ENCODE measurements at regions not wholly inside any gene's neighbourhood (a gene's known extent, or its start where the extent isn't known, plus 50 kb on each side); places are given as distances from the start of the nearest gene placed in this dataset.
"Not testable (repeated sequence)": the region's sequence is repeated elsewhere in the genome, so short reads cannot be mapped to it uniquely, and the experiment has no call there.

GRCh38 chr14:43260056-43260455 lies 1247.0 kb downstream of the FSCB start:
- ATAC-seq (no peak), DNase-seq (ENCODE audit: low spot score in 2 of 2) (no peak)
- Mint-ChIP-seq H3K9me3 (peaks cover 13 to 17% of the 10 kb centered on the region in 2 donors), H3K27ac (no peak overlapping the region), H3K36me3 (peaks cover 6 to 11% of the 10 kb centered on the region in 2 donors)

- H3K27ac Mint-ChIP-seq, result no peak overlapping the region
- H3K36me3 Mint-ChIP-seq, result peaks cover 6 to 11% of the 10 kb centered on the region in 2 donors
- peaks cover 16 to 17% of the 10 kb centered on the region in 2 donors for H3K9me3 Mint-ChIP-seq
- DNase-seq (ENCODE audit: low spot score in 2 of 2), result no peak
- no peak for ATAC-seq
These were observed 1248.7 kb downstream of the FSCB start for GRCh38 chr14:43258396-43258795.

DNA sequence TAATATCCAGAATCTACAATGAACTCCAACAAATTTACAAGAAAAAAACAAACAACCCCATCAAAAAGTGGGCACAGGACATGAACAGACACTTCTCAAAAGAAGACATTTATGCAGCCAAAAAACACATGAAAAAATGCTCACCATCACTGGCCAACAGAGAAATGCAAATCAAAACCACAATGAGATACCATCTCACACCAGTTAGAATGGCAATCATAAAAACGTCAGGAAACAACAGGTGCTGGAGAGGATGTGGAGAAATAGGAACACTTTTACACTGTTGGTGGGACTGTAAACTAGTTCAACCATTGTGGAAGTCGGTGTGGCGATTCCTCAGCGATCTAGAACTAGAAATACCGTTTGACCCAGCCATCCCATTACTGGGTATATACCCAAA lies 1250.1 kb downstream of the FSCB start:
- not testable (repeated sequence) for DNase-seq (ENCODE audit: low spot score in 2 of 2); ATAC-seq; H3K27ac Mint-ChIP-seq; H3K36me3 Mint-ChIP-seq
- H3K9me3 Mint-ChIP-seq, result peaks cover 12 to 17% of the 10 kb centered on the region in 2 donors

DNA sequence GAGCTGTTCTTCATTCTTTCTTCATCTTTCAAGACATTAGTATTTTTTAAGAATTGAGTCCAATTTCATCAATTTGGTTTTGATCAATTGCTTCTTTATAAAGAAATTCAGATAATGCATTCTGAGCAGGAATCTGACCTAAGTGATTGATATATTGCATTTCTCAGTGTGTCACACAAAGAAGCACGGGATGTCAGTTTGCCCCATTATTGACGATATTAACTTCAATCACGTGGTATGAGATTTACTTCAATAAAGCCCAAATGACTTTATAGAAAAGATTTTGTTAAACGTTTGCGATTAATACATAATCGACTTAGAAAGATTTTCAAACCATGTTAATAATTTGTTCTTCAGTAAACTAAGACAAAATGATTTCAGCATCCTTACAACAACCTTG lies 1254.2 kb downstream of the FSCB start:
- H3K9me3 Mint-ChIP-seq, result peaks cover 8 to 9% of the 10 kb centered on the region in 2 donors
- DNase-seq (ENCODE audit: low spot score in 2 of 2) (no peak), ATAC-seq (no peak)
- no peak overlapping the region for H3K27ac Mint-ChIP-seq
- H3K36me3 Mint-ChIP-seq, result no peaks in the 10 kb centered on the region

DNA sequence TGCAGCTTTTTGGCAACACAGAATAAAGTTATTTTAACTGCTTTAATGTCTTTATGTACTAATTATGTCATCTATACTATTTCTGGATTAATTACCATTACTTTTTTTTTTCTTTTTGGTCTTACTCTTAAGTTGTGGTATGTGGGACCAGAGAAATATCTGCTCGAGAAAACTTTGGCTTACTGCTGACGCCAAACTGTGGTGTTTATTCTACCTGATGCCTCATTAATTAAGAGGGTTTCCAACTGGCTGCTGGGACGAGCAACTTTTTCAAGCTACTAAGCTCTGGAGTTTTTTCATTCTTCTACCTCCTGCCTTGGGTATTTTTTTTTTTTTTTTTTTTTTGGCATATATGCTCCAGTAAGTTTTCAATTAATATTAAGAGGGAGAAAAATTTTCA lies 1257.5 kb downstream of the FSCB start:
- ATAC-seq (no peak), DNase-seq (ENCODE audit: low spot score in 2 of 2) (no peak)
- H3K36me3 Mint-ChIP-seq, result peaks cover 0 to 6% of the 10 kb centered on the region in 2 donors
- no peak overlapping the region for H3K27ac Mint-ChIP-seq
- peaks cover 15 to 16% of the 10 kb centered on the region in 2 donors for H3K9me3 Mint-ChIP-seq

- ATAC-seq (no peak), DNase-seq (ENCODE audit: low spot score in 2 of 2) (no peak)
- no peak overlapping the region for H3K27ac Mint-ChIP-seq
- H3K36me3 Mint-ChIP-seq, result peaks cover 0 to 6% of the 10 kb centered on the region in 2 donors
- H3K9me3 Mint-ChIP-seq, result peaks cover 18 to 21% of the 10 kb centered on the region in 2 donors
These were observed 1258.0 kb downstream of the FSCB start for GRCh38 chr14:43249116-43249515.

- peaks cover 19 to 22% of the 10 kb centered on the region in 2 donors for H3K9me3 Mint-ChIP-seq
- DNase-seq (ENCODE audit: low spot score in 2 of 2) (no peak), ATAC-seq (no peak)
- no peak overlapping the region for H3K27ac Mint-ChIP-seq
- peaks cover 0 to 6% of the 10 kb centered on the region in 2 donors for H3K36me3 Mint-ChIP-seq
These were observed 1259.2 kb downstream of the FSCB start for GRCh38 chr14:43247877-43248276.

- ATAC-seq, result no peak
- H3K27ac Mint-ChIP-seq, result no peak overlapping the region
- DNase-seq (ENCODE audit: low spot score in 2 of 2), result no peak
- peaks cover 0 to 6% of the 10 kb centered on the region in 2 donors for H3K36me3 Mint-ChIP-seq
- H3K9me3 Mint-ChIP-seq, result peaks cover 20 to 27% of the 10 kb centered on the region in 2 donors
These were observed 1262.9 kb downstream of the FSCB start for GRCh38 chr14:43244142-43244625.

DNA sequence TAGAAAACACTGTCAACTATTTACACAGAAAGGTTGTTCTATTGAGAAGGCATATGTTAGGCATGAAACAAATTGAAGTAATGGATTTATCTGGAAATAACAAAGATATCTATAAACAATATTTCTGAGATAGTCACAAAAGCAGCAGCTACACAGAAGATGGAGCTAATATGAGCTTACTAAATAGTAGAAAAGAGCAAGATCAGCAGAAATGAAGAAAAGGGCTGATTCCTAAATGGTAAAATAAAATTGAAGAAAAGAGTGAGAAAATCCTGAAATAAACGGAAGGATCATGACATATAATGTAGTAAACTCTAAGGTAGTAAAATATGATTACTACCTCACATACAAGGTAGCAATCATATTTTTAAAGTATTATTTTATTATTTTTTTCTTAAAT lies 1263.9 kb downstream of the FSCB start:
- Mint-ChIP-seq H3K27ac (no peak overlapping the region), H3K36me3 (peaks cover 0 to 6% of the 10 kb centered on the region in 2 donors), H3K9me3 (peaks cover 27 to 28% of the 10 kb centered on the region in 2 donors)
- no peak for ATAC-seq
- DNase-seq (ENCODE audit: low spot score in 2 of 2), result no peak

GRCh38 chr14:43232261-43232660 lies 1274.8 kb downstream of the FSCB start:
- Mint-ChIP-seq H3K27ac (no peak overlapping the region), H3K36me3 (no peaks in the 10 kb centered on the region), H3K9me3 (peaks cover 18 to 24% of the 10 kb centered on the region in 2 donors)
- no peak for ATAC-seq
- no peak for DNase-seq (ENCODE audit: low spot score in 2 of 2)

GRCh38 chr14:43215524-43215923 lies 1291.6 kb downstream of the FSCB start:
- H3K36me3 Mint-ChIP-seq, result no peaks in the 10 kb centered on the region
- H3K9me3 Mint-ChIP-seq, result peaks cover 4 to 15% of the 10 kb centered on the region in 2 donors
- ATAC-seq (no peak), DNase-seq (ENCODE audit: low spot score in 2 of 2) (no peak)
- no peak overlapping the region for H3K27ac Mint-ChIP-seq

GRCh38 chr14:43207189-43207588 lies 1299.9 kb downstream of the FSCB start:
- ATAC-seq, result no peak
- Mint-ChIP-seq H3K36me3 (no peaks in the 10 kb centered on the region), H3K9me3 (peaks cover 3 to 5% of the 10 kb centered on the region in 2 donors), H3K27ac (no peak overlapping the region)
- no peak for DNase-seq (ENCODE audit: low spot score in 2 of 2)

DNA sequence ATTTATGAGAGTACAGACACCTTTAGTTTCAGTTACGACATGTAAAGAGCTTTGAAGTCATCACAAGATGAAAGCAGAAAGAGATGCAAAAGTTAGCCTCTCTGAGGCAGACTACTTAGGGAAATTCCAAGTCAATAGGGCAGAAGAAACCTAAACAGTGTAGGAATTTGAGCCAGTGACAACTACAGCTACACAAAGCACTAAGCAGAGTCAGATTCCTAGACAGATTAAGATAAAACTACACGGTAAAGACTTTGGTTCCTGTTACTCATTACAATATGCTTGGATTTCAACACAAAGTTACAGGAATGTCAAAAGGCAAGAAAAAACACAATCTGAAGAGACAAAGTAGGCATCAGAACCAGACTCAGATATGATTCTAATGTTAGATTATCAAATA lies 1302.3 kb downstream of the FSCB start:
- Mint-ChIP-seq H3K27ac (no peak overlapping the region), H3K9me3 (peaks cover 3 to 5% of the 10 kb centered on the region in 2 donors), H3K36me3 (no peaks in the 10 kb centered on the region)
- no peak for DNase-seq (ENCODE audit: low spot score in 2 of 2)
- no peak for ATAC-seq

DNA sequence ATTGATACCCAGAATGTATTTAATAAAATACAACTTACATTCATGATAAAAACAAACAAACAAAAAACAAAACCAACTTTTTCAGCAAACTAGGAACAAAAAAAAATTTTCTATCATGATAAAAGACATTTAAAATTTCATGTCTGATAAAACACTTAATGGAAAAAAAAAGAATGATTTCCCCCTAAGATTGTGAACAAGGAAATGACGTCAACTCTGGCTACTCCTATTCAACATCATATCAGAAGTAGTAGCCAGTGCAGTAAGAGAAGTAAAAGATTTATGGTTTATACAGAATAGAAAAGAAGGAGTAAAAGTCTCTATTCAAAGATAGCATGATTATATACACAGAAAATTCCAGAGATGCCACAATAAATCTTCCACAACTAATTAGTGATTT lies 1306.6 kb downstream of the FSCB start:
- no peak overlapping the region for H3K27ac Mint-ChIP-seq
- ATAC-seq (no peak), DNase-seq (ENCODE audit: low spot score in 2 of 2) (no peak)
- H3K36me3 Mint-ChIP-seq, result no peaks in the 10 kb centered on the region
- H3K9me3 Mint-ChIP-seq, result peaks cover 0 to 3% of the 10 kb centered on the region in 2 donors

DNA sequence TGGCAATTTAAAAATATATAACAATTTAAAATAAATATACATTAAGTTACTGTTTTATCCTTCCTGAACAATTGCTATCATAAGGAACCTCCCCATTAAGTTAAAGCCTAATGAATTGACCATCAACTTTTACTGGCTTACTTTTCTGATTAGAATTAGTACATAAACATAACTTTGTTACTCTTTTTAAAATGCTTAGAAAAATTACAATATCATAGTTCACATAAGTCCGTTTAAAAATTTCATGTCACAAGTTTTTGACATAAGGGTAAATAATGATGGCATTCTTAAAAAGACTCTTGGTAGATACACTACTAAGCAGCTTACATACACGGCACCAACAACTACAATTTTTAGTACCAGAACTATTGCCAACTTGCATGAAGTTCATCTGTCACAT lies 1308.6 kb downstream of the FSCB start:
- Mint-ChIP-seq H3K36me3 (no peaks in the 10 kb centered on the region), H3K27ac (no peak overlapping the region), H3K9me3 (peaks cover 7 to 8% of the 10 kb centered on the region in 2 donors)
- no peak for ATAC-seq
- DNase-seq (ENCODE audit: low spot score in 2 of 2), result no peak

- H3K27ac Mint-ChIP-seq, result no peak overlapping the region
- DNase-seq (ENCODE audit: low spot score in 2 of 2), result no peak
- no peak for ATAC-seq
- H3K9me3 Mint-ChIP-seq, result peaks cover 15 to 21% of the 10 kb centered on the region in 2 donors
- H3K36me3 Mint-ChIP-seq, result no peaks in the 10 kb centered on the region
These were observed 1322.5 kb downstream of the FSCB start for GRCh38 chr14:43184540-43184939.

- no peak overlapping the region for H3K27ac Mint-ChIP-seq
- ATAC-seq (no peak), DNase-seq (ENCODE audit: low spot score in 2 of 2) (no peak)
- no peaks in the 10 kb centered on the region for H3K36me3 Mint-ChIP-seq
- H3K9me3 Mint-ChIP-seq, result peaks cover 9 to 15% of the 10 kb centered on the region in 2 donors
These were observed 1323.2 kb downstream of the FSCB start for GRCh38 chr14:43183916-43184315.

- DNase-seq (ENCODE audit: low spot score in 2 of 2) (no peak), ATAC-seq (no peak)
- Mint-ChIP-seq H3K36me3 (no peaks in the 10 kb centered on the region), H3K27ac (no peak overlapping the region), H3K9me3 (peaks cover 0 to 5% of the 10 kb centered on the region in 2 donors)
These were observed 1331.2 kb downstream of the FSCB start for GRCh38 chr14:43175896-43176295.
